Lung (tissue), 11 donors: ENCODE measurements at regions not wholly inside any gene's neighbourhood (a gene's known extent, or its start where the extent isn't known, plus 50 kb on each side); places are given as distances from the start of the nearest gene placed in this dataset.
A peak's percentile ranks its signal among the peaks of the same experiment; 100 is the strongest.

Experiments used
- ATAC-seq: fragments of 200-7000 bp; cut with Tn5 transposase; one replicate; pipeline ENCODE4 v1.9.1; 2020; ENCODE audit warnings: moderate number of reproducible peaks; ENCODE audit not compliant: insufficient read depth, low FRiP score
- DNase-seq, 3 donors: peaks; one replicate each; pipeline ENCODE4 v3.0.0-alpha.2; 2013 to 2017
- H3K27ac ChIP-seq, 2 donors: one replicate each; pipeline ENCODE4 v1.5.1; 2013; ENCODE audit warnings: mild to moderate bottlenecking in 2 of 2, moderate library complexity in 2 of 2, control low read depth in 1 of 2, inconsistent platforms in 1 of 2, low read depth in 1 of 2, low read length in 1 of 2
- H3K27me3 ChIP-seq, 3 donors: one replicate each; pipeline ENCODE4 v1.5.1; 2013; ENCODE audit warnings: low read length in 2 of 3; ENCODE audit not compliant: control insufficient read depth in 3 of 3, insufficient read depth in 3 of 3
- H3K36me3 ChIP-seq, 4 donors: one replicate each; pipeline ENCODE4 v1.5.1; 2013; ENCODE audit warnings: low read length in 4 of 4, mild to moderate bottlenecking in 1 of 4, moderate library complexity in 1 of 4; ENCODE audit not compliant: control insufficient read depth in 4 of 4, insufficient read depth in 4 of 4
- H3K4me1 ChIP-seq, 5 donors: one replicate each; pipeline ENCODE4 v1.5.1; 2013; ENCODE audit warnings: low read length in 5 of 5, mild to moderate bottlenecking in 2 of 5, moderate library complexity in 1 of 5; ENCODE audit not compliant: control insufficient read depth in 5 of 5, insufficient read depth in 5 of 5
- H3K4me3 ChIP-seq: one replicate; pipeline ENCODE4 v1.5.1; 2013; ENCODE audit warnings: mild to moderate bottlenecking, control low read depth, moderate library complexity
- H3K9ac ChIP-seq, 2 donors: one replicate each; pipeline ENCODE4 v1.5.1; 2013; ENCODE audit warnings: low read length in 2 of 2, control low read depth in 1 of 2; ENCODE audit not compliant: insufficient read depth in 1 of 2
- H3K9me3 ChIP-seq, 4 donors: one replicate each; pipeline ENCODE4 v1.5.1; 2013; ENCODE audit warnings: low read length in 3 of 4, mild to moderate bottlenecking in 1 of 4, moderate library complexity in 1 of 4; ENCODE audit not compliant: control insufficient read depth in 4 of 4, insufficient read depth in 3 of 4
- WGBS, 2 donors: extraction: QIAGEN DNeasy Blood & Tissue Kit; methylation state at CpG; one replicate each; pipeline ENCODE4 v1.1.7; 2013; 5-methylcytosine and 5-hydroxymethylcytosine counted together
- TF ChIP-seq, protein P1 (sequence below): IDR thresholded peaks from 2 replicates; pipeline ENCODE4 v1.5.1; 2012; ENCODE audit warnings: mild to moderate bottlenecking; ENCODE audit errors: control extremely low read depth, extremely low read depth
- donor health status: control.
- donor health status: control.
- donor health status: Bipolar disorder and iron deficiency.
- donor health status: healthy.
- donor health status: DM: yes; HTN: yes; CAD: no.

DNA sequence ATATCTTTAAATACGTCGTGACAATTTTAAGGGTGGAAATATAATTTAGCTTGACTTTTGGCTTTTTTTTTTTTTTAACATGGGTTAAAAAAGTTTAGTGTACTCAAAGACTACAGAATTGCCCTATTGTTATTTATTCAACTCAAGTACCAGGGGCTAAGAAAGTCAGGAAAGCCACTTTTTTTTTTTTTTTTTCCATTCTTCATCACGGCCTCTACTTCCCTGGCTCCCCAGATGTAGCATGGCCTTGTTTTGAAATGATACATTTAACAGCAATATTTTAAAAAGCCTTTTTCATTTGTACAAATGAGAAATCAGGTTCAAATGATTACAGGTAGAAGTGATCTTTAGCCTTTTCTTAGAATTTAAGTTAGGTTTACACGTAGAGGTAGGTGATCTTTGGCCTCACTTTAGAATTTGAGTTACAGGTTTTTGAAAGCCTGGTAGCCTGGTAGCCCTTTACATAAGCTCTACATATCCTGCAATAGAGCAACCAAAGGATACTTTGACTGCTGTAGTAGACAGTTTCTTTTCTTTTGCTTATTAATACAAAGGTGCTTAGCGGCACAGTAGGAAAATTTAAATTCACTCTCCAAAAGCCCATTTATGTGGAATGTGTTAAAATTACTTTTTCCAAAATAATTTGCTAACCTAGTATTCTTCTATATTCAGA lies 160.5 kb upstream of the MMS22L start:
- H3K27ac ChIP-seq, result no peak overlapping the region
- TF ChIP-seq, protein P1, sequence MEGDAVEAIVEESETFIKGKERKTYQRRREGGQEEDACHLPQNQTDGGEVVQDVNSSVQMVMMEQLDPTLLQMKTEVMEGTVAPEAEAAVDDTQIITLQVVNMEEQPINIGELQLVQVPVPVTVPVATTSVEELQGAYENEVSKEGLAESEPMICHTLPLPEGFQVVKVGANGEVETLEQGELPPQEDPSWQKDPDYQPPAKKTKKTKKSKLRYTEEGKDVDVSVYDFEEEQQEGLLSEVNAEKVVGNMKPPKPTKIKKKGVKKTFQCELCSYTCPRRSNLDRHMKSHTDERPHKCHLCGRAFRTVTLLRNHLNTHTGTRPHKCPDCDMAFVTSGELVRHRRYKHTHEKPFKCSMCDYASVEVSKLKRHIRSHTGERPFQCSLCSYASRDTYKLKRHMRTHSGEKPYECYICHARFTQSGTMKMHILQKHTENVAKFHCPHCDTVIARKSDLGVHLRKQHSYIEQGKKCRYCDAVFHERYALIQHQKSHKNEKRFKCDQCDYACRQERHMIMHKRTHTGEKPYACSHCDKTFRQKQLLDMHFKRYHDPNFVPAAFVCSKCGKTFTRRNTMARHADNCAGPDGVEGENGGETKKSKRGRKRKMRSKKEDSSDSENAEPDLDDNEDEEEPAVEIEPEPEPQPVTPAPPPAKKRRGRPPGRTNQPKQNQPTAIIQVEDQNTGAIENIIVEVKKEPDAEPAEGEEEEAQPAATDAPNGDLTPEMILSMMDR, result no peak
- no peaks in the 10 kb centered on the region for H3K27me3 ChIP-seq
- H3K36me3 ChIP-seq, result no peaks in the 10 kb centered on the region
- no peak overlapping the region for H3K4me3 ChIP-seq
- H3K9ac ChIP-seq, result no peak overlapping the region
- peaks cover 0 to 4% (median 0%) of the 10 kb centered on the region in 5 donors for H3K4me1 ChIP-seq
- ATAC-seq (no peak), DNase-seq (no peak)
- 83 to 88% methylated on average over 5 of the region's 5 CpGs for WGBS, 2 donors
- H3K9me3 ChIP-seq, result no peaks in the 10 kb centered on the region

DNA sequence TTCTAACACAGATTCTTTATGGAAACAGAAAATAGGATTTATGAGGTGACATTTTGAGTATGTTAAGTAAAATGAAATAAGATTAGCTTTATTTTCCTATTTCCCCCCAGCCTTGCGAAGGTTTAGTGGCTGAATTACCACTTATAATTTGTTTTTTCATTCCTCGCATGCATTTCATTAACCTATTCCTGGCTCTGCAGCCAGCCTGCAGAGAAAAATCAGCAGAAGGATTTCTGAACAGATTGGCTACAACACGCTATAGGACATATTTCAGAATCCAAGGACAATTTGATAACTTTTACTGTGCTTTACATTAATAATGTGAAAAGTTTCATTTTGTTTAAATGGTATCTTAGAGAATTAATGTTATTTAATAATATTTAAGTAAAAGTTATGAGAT lies 162.4 kb upstream of the MMS22L start:
- H3K4me3 ChIP-seq, result no peak overlapping the region
- peaks cover 0 to 4% (median 0%) of the 10 kb centered on the region in 5 donors for H3K4me1 ChIP-seq
- no peak overlapping the region for H3K27ac ChIP-seq
- DNase-seq (peak in 2 of 3 donors; percentile 2 to 3), ATAC-seq (no peak)
- H3K9me3 ChIP-seq, result no peaks in the 10 kb centered on the region
- TF ChIP-seq, protein P1, result no peak
- H3K36me3 ChIP-seq, result no peaks in the 10 kb centered on the region
- H3K27me3 ChIP-seq, result no peaks in the 10 kb centered on the region
- 60 to 61% methylated on average over 3 of the region's 3 CpGs for WGBS, 2 donors
- H3K9ac ChIP-seq, result no peak overlapping the region

DNA sequence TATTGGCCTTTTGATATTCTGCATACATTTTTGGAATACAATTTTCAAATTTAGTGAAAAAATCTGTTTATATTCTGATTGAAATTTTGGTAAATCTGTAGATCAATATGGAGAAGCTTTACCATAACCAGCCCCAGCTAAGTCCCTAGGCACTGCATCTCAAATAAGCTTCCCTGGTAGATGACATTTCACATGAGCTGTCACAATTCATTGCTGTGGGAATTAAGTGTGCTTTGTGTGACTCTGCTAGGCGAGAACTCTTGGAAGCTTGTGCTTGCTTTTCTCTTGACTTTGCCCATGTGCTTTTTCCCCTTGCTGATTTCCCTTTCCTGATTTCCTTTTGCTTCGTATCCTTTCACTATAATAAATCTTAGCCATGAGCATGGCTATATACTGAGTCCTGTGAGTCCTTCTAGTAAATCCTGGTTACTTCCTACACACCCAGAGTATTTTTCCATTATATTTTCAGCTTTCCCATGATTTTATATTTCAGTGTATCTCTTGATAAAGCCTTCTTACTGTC lies 166.5 kb upstream of the MMS22L start:
- no peak overlapping the region for H3K27ac ChIP-seq
- WGBS, 2 donors, result 49 to 67% methylated on average over 2 of the region's 2 CpGs
- TF ChIP-seq, protein P1, result no peak
- no peaks in the 10 kb centered on the region for H3K27me3 ChIP-seq
- DNase-seq (no peak), ATAC-seq (no peak)
- H3K4me1 ChIP-seq, result peaks cover 0 to 4% (median 0%) of the 10 kb centered on the region in 5 donors
- H3K9me3 ChIP-seq, result no peaks in the 10 kb centered on the region
- peak overlapping the region; percentile 6 for H3K4me3 ChIP-seq
- no peaks in the 10 kb centered on the region for H3K36me3 ChIP-seq
- H3K9ac ChIP-seq, result no peak overlapping the region
